GM11168 (cell line): ENCODE measurements at regions not wholly inside any gene's neighbourhood (a gene's known extent, or its start where the extent isn't known, plus 50 kb on each side); places are given as distances from the start of the nearest gene placed in this dataset.
"Not testable (repeated sequence)": the region's sequence is repeated elsewhere in the genome, so short reads cannot be mapped to it uniquely, and the experiment has no call there.

Experiments used
- in situ Hi-C: fragments of 300-500 bp; cut with MboI; formaldehyde crosslinking; loops from one replicate; pipeline ENCODE4 v1.12.0; 2022; ENCODE audit warnings: low sequenced_read_pairs; ENCODE audit not compliant: unreplicated experiment

DNA sequence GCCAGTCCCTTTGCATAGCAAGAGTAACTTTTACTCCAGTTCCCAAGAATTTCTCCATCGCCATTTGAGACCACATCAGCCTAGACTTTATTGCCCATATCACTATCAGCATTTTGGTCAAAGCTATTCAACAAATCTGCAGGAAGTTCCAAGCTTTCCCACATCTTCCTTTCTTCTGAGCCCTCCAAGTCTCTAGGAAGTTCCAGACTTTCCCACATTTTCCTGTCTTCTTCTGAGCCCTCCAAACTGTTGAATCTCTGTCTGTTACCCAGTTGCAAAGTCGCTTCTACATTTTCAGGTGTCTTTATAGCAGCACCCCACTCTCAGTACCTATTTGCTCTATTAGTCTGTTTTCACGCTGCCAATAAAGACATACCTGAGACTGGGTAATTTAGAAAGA lies 386.4 kb upstream of the KCND2 start:
- in situ Hi-C loops, result not testable (repeated sequence)

GRCh38 chr7:119888251-119888650 lies 384.7 kb upstream of the KCND2 start:
- in situ Hi-C loops, result no loop called here

DNA sequence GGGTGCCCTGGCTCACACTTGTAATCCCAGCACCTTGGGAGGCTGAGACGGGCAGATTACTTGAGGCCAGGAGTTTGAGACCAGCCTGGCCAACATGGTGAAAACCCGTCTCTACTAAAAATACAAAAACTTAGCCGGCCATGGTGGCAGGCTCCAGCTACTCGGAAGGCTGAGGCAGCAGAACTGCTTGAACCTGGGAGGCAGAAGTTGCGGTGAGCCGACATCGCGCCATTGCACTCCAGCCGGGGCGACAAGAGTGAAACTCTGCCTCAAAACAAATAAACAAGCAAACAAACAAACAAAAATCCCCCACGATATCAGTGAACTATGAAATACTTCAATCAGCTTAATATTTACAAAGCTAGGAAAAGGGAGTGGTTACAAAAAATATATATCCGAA lies 382.3 kb upstream of the KCND2 start:
- in situ Hi-C loops, result no loop called here

DNA sequence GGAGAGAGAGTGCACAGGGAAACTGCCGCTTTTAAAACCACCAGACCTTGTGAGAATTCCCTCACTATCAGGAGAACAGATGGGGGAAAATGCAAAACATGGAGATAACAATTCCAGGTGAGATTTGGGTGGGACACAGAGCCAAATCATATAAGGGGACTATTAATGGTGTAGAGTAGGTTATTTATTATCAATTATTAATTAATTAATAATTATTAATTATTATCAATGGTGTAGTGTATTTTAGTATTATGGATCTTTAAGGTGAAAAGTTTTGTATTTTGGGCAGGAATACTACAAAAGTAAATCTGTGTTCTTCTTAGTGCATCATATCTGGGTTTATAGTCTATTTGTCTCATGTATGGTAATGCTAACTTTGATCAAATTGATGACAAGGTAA lies 377.7 kb upstream of the KCND2 start:
- in situ Hi-C loops, result no loop called here

DNA sequence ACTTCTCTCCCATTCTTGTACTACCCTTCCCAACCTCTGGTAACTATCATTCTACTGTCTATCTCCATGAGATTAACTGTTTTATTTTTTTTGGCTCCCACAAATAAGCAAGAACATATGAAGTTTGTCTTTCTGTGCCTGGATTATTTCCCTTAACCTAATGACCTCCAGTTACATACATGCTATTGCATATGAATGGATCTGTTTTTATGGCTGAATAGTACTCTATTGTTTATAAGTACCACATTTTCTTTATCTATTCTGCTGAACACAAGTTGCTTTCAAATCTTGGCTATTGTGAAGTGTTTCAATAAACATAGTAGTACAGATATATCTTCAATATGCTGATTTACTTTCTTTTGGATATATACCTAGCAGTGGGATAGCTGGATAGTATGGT lies 376.6 kb upstream of the KCND2 start:
- in situ Hi-C loops, result no loop called here

GRCh38 chr7:119900996-119901672 lies 371.8 kb upstream of the KCND2 start:
- in situ Hi-C loops, result no loop called here

GRCh38 chr7:119903085-119903484 lies 369.9 kb upstream of the KCND2 start:
- in situ Hi-C loops, result no loop called here

DNA sequence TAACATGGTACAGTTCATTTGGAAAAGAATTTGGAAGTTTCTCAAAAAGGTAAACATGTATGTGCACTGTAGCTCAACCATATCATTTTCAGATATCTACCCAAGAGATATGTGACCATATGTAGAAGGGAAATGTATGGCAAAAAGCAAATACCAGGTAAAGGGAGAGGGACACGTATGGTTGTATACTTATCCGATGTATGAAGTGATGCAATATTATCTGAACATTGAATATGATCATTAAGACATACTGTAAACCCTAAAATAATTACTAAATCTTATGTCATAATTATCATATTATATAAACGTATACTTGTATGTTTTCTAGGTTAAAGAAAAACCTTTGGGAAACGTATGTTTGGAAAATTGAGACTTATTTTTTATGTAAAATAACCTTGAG lies 367.5 kb upstream of the KCND2 start:
- in situ Hi-C loops, result no loop called here

DNA sequence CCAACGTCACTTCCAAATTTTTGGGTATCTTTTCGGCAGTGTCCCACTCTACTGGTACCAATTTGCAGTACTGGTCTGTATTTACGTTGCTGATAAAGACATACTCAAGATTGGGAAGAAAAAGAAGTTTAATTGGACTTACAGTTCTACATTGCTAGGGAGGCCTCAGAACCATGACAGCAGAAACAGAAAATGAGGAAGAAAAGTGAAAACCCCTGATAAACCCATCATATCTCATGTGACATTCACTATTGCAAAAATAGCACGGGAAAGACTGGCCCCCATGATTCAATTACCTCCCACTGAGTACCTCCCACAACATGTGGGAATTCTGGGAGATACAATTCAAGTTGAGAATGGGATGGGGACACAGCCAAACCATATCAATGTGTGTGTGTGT lies 364.0 kb upstream of the KCND2 start:
- in situ Hi-C loops, result no loop called here

- in situ Hi-C loops, result not testable (repeated sequence)
Measured at GRCh38 chr7:119914119-119914518, 358.9 kb upstream of the KCND2 start.

GRCh38 chr7:119916501-119916900 lies 356.5 kb upstream of the KCND2 start:
- in situ Hi-C loops, result no loop called here

DNA sequence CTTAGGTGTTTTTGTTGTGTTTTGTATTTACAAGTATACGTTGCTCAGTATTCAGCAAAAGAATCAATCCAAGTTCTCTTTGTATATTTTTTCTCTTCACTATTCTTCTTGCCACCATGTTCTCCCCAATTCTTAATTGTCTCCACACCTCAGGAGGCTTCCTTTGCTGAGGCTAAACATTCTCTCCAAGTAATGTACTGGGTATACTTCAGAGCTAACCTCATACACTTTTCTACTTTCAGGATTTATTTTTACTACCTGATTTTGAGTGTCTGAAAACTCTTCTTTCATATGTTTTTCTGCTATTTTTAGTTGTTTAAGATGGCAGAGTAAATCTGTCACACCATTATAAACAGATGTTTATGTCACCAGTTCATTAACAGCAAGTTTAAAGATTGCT lies 354.8 kb upstream of the KCND2 start:
- in situ Hi-C loops, result no loop called here

DNA sequence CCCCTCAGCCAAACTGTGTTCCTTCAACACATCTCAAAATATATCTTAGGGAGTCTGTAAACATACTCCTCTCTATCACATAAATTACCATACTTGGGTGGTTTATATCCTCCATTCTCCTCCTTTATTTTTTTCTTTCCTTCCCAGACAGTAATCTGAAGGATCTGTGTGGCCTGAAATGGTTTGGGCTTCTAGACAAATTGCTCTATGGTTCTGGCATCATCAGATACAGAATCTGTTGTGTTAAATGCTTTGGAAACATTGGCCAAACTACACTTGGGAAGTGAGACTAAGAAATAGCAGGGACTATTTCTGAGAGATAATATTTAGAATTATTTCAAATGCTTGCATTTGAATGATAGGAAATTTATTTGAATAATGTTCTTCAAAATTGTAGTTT lies 353.0 kb upstream of the KCND2 start:
- in situ Hi-C loops, result no loop called here

GRCh38 chr7:119925581-119926289 lies 347.2 kb upstream of the KCND2 start:
- in situ Hi-C loops, result loop anchor here (25.0 kb wide), 1 partner anchor 637 kb away; no protein-coding TSS in a partner anchor

DNA sequence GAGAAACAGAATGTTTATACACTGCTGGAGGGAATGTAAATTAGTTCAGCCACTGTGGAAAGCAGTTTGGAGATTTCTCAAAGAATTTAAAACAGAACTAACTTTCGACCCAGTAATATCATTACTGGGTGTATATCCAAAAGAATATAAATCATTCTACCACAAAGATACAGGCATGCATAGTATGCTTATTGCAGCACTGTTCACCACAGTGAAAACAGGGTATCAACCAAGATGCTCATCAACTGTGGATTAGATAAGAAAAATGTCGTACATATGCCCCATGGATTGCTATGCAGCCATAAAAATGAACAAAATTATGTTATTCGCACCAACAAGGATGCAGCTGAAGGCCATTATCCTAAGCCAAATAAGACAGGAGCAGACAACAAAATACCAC lies 343.1 kb upstream of the KCND2 start:
- in situ Hi-C loops, result loop anchor here (25.0 kb wide), 1 partner anchor 632 kb away; no protein-coding TSS in a partner anchor

GRCh38 chr7:119931230-119931824 lies 341.6 kb upstream of the KCND2 start:
- in situ Hi-C loops, result loop anchor here (25.0 kb wide), 1 partner anchor 631 kb away; no protein-coding TSS in a partner anchor

- in situ Hi-C loops, result loop anchor here (25.0 kb wide), 1 partner anchor 627 kb away; no protein-coding TSS in a partner anchor
Measured at GRCh38 chr7:119935418-119936025, 337.5 kb upstream of the KCND2 start.

DNA sequence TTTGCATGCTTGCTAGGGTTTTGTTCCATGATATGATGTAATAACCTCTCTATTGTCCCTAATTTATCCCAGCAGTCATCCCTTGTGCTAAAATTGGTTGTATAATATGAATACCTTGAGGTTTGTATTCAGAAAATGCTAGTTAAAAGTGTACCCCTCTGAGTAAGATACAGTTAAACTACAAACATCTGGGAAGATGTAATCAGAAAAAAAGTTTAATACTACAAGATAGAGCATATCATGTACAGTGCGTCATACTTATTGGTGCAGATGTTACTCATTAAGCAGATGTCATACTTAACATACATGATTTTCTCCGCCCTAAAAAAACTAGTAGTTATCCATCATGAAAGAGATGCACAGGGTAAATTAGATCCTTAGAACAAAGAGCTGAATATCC lies 336.1 kb upstream of the KCND2 start:
- in situ Hi-C loops, result loop anchor here (25.0 kb wide), 1 partner anchor 625 kb away; no protein-coding TSS in a partner anchor

- in situ Hi-C loops, result loop anchor here (25.0 kb wide), 1 partner anchor 625 kb away; no protein-coding TSS in a partner anchor
Measured at GRCh38 chr7:119937745-119938144, 335.2 kb upstream of the KCND2 start.

GRCh38 chr7:119943942-119944600 lies 328.9 kb upstream of the KCND2 start:
- in situ Hi-C loops, result loop anchor here (10.0 to 25.0 kb wide), 2 partner anchors 331 to 618 kb away; partner anchors contain the start of gene KCND2
